GM12873 (cell line): ENCODE measurements at regions not wholly inside any gene's neighbourhood (a gene's known extent, or its start where the extent isn't known, plus 50 kb on each side); places are given as distances from the start of the nearest gene placed in this dataset.

Experiments used
- CTCF ChIP-seq: IDR thresholded peaks from 2 replicates; pipeline ENCODE4 v1.5.1; 2012; ENCODE audit warnings: low read depth, mild to moderate bottlenecking, moderate library complexity, low read length, control low read depth; ENCODE audit not compliant: insufficient read depth; ENCODE audit errors: missing control alignments

- no peak for TF ChIP-seq CTCF
These were observed 147.2 kb downstream of the DNAJB6 start for GRCh38 chr7:157483971-157484410.

- no peak for TF ChIP-seq CTCF
These were observed 147.7 kb downstream of the DNAJB6 start for GRCh38 chr7:157484411-157485081.

GRCh38 chr7:157485361-157485831, 148.6 kb downstream of the DNAJB6 start:
- no peak for TF ChIP-seq CTCF

GRCh38 chr7:157486007-157486755, 149.4 kb downstream of the DNAJB6 start:
- TF ChIP-seq CTCF = no peak

GRCh38 chr7:157487046-157487770, 150.4 kb downstream of the DNAJB6 start:
- no peak for TF ChIP-seq CTCF

- TF ChIP-seq CTCF = no peak
These were observed 151.5 kb downstream of the DNAJB6 start for GRCh38 chr7:157488281-157488680.

- no peak for TF ChIP-seq CTCF
These were observed 152.2 kb downstream of the DNAJB6 start for GRCh38 chr7:157488966-157489365.
